ENCODE measurements at regions not wholly inside any gene's neighbourhood (a gene's known extent, or its start where the extent isn't known, plus 50 kb on each side); places are given as distances from the start of the nearest gene placed in this dataset.
"Not testable (repeated sequence)": the region's sequence is repeated elsewhere in the genome, so short reads cannot be mapped to it uniquely, and the experiment has no call there.

DNA sequence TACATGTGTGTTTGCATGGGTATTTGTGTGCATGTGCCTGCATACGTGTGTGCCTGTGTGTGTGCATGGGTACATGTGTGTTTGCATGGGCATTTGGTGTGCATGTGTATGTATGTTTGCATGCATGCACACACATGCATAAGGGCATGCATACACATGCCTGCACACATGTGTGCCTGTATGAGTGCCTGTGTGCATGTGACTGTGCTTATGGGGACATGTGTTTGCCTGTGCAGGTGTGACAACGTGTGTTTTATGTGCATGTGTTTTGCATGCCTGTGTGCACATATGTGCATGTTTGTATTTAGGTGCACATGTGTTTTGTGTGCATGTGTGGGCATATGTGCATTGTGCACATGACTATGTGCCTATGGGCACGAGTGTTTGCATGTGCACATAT, 165.7 kb downstream of the ERMARD start:
- DNase-seq: no peak

DNA sequence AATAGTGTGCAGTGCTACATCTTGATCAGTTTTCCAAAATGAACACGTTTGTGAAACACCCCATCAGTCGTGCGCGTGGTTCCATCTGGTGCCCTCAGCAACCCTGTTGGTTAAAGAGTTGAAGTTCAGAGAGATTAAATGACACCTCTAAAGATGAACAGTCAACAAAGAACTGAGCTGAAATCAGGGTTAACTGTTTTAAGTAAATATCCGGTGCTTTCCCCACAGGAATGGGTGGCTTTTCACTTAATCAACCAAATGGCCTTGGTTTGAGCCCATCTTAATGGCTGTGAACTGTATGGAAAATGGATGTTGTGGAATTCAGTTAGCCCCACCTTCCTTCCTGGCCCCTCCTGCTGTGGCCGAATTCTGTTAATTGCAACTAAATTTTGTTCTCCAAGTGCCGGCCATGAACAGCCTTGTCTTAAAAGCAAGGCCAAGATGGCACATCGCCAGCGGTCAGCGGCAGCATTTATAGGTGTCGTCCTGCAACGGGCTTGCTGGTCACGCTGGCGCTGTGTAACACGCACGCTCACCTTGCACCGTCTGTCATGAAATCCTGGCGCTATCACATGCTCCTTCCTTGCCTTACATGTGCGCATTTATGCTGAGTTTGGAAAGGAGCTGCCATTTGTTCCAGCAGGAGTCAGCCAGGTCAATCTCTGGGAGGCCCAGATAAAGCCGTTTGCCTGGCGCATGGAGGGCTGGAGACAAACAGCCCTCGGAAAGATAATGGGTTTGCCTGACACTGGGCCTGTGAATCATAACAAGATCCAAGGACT, 164.5 kb downstream of the ERMARD start:
- no peak for DNase-seq

DNA sequence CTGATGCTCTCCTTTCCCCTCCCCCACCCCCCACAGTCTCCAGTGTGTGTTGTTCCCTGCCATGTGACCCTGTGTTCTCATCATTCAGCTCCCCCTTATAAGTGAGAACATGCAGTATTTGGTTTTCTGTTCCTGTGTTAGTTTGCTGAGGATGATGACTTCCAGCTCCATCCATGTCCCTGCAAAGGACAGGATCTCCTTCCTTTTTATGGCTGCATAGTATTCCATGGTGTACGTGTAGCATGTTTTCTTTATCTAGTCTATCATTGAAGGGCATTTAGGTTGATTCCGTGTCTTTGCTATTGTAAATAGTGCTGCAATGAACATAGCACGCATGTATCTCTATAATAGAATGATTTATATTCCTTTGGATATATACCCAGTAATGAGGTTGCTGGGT, 162.3 kb downstream of the ERMARD start:
- not testable (repeated sequence) for DNase-seq

DNA sequence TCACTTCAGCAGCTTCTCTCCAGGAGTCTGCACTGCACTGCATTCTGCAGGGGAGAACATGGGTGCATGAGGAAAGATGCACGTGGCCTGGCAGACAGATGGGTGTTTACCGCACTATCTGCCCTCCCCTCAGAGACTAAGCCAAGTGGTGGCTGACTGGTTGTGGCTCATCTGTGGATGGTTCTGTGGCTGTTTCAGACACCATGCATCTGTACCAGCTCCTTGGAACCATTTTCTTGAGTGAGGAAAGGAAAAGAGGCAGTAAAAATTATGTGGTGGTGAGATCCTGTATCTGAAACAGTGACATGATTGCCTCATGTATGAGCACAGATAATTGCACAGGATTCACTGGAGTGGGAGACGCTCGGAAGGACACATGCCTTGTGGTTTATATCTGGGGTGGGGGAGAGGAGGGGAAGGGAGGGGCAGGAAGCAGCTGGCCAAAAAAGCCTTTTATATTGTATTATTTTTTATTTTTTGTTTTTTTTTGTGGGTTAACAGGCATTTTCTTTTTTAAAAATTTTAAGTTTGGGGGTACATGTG, 161.7 kb downstream of the ERMARD start:
- DNase-seq: no peak

DNA sequence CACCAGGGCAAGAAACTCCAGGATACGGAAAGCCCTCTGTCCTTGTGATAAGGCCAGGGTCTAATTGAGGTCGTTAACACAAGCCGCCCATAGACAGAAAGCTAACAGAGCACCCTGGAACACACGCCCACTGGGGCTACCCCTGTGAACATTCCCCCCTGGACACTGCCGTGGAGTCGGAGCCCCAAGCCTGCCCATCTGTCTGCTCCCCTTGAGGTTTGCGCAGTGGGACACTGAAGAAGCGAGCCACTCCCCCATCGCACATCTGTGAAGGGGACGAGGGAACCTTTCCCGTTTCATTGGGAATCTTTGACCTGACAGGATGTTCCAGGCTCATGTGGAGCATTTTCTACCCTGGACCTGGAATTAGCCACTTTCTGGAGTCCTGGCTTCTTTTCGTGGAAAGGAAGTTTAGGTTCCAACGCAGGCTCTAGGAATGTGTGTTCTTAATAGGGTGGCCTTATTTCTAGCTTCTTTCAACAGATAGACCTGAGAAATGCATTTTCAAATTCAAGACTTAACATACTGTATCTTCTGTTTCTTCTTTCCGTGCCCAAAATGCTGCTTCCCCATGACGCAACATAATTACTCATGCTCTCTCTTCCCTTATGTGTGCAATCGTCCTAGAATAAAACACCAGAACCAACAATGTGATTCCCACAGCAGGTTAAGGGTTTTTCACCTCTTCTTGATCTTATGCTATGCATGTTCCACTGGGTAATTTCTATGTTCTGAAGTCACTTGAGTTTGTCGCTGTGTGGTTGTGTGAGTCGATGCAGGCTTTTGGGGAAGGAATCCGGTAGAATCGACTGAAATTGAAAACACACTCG, 161.1 kb downstream of the ERMARD start:
- DNase-seq: no peak

DNA sequence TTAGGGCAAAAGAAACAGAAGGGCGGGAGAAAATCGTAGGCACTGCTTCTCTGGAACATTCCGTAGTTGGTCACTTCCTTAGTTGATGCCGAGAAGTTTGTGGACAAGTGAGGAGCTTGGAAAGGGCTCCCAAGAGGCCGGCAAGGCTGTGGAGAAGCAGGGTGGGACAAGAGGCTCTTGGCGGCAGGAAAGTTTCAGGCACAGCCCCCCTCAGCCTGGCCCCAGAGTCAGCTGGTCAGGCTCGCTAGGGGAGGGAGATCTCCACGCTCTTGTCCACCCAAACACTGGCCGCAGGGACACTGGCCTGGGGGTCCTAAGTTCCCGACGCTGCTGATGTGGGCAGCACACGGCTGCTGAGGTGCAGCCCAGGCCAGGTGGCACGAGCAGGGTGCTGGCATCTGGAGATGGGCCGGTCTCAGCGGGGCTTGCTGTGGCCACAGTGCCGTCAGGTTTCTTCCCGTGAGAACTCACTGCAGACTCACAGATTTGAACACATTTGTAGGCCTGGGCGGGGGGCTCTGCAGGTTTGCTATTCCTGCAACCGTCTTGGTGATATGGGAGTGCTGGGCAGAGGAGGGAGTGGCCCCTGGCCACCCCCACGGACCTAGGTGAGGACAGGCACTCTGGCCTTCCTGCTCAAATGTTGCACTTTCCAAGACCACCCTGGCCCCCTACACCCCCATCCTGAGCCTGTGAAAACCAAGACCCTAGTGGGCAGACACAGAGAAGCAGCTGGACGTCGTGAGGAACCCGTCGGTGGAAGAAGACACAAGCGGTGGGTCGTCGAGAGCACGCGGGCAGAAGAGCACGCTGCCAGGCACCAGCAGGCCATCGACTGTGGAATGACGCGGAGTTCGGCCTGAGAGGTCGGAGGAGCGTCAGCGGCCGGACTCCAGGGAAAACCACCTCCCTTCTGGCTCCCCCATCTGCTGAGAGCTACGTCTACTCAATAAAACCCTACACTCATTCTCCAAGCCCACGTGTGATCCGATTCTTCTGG, 160.1 kb downstream of the ERMARD start:
- no peak for DNase-seq

DNA sequence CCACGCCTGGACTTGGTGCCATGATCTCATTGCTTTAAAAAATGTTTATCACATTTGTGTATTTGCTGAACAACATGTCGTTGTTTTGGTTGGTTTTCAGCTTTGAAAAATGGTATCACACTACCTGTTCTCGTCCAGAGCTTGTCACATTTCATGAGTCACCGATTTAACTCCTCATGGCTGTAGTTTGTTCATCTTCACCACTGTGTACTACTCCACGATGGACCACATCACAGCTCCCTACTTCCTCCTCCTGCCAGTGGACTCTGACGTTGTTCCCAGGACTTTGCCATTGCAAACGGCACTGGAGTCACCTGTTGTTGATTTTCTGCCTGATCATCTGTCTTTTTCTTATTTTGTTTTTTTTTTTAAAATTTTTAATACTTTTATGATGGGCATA, 157.7 kb downstream of the ERMARD start:
- DNase-seq: no peak

DNA sequence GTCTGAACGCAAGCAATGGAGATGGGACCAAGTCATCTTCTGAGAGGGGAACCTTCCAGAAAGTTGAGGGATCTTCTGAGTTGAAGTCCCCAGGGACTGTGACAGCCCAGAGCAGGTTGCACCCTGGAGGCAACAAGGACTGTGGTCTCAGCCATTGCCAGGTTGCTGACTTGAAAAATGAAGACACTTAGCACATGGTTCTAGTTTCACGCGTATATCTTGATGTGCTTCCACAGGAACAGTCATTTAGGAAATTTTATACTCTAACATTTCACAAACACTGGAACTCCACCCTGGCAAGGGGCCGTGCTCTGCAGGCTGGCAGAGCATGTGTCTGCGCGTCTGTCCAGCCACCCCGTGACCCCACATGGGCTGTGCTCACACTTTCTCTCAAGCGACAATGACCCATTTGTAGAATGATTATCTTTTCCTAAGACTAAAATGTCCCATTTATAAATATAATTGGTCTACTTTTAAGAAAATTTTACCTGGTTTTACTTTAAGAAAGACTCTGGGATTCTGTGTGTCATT, 157.0 kb downstream of the ERMARD start:
- DNase-seq: no peak

DNA sequence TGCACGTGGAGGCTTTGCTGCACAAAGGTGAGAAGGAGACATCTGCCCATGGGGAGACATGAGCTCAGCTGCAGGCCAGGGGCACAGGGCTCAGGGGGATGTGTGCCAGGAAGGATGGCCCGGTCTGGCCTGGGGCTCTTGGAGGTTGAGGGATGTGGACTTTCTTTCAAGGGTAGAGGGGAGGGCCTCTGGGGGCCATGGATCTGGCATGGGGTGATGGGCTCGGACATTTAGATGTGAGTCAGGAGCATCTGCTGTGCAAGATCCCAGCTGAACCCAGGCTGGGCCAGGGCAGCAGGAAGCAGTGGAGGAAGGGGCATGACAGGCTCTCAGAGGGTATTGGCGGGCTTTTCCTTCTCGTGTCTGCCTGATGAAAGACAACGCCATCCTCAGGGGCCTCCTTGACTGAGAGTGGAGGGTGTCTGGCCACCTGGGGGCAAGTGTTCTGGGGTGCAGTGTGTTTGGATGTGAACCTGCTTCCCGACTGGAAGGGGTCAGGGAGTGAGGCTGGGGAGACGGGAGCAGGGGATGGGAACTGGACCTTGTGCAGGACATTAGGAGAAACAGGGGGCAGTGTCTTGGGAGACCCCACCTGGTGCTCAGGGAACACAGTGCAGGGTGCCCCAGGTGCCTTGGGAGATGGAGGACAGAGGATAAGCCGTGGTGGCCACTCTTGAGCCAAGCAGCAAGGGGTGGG, 156.1 kb downstream of the ERMARD start:
- no peak for DNase-seq

DNA sequence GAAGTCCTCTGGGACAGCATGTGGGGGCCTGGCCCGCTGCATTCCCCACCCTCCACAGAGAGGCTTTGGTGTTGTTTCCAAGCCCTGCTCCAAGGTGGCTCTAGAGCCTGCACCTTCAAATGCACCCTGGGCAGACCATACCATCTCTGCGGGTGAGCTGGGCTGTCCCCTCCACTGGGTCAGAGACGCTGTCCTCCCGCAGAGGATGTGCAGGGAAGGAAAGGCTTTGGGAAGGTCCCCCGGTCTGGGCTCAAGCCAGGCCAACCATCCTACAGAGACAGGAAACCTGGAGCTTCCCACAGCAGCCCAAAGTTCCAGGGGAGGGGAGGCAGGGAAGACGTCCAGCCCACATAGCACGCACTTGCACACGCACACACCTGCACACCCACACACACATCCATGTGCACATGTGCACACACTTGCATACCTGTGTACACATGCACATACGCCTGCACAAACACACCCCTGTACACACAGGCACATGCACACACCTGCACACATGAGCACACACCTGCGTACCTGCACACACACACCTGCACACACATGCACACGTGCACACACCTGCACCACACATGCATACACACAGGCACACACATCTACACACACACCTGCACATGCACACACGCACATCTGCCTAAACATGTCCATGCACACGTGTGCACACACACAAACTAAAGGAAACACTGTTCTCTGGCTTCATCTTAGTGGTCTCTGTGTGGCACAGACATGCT, 155.4 kb downstream of the ERMARD start:
- DNase-seq: no peak

DNA sequence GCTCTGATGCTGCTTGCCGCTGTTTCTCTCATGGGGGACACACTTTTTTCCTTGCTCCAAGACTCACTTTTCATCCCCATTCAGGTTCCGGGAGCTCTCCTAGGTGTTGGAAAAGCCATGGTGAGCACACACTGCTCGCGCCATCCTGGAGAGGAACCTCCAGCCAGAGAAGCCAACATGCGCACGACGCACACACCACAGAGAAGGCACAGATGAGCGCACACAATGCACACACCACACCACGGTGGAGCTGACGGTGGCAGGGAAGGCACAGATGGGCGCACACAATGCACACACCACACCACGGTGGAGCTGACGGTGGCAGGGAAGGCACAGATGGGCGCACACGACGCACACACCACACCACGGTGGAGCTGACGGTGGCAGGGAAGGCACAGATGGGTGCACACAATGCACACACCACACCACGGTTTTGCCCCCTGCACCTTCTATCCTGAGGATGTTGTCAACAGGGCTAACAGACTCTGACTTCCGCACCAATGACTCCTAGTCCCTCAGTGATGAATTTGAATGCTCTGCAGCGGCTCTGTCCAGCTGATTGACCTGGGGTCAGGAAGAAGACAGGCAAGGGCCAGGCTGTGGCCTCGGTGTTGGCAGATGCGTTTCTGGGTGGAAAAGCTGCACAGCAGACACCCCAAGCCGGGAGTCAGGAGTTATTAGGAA, 154.7 kb downstream of the ERMARD start:
- no peak for DNase-seq

DNA sequence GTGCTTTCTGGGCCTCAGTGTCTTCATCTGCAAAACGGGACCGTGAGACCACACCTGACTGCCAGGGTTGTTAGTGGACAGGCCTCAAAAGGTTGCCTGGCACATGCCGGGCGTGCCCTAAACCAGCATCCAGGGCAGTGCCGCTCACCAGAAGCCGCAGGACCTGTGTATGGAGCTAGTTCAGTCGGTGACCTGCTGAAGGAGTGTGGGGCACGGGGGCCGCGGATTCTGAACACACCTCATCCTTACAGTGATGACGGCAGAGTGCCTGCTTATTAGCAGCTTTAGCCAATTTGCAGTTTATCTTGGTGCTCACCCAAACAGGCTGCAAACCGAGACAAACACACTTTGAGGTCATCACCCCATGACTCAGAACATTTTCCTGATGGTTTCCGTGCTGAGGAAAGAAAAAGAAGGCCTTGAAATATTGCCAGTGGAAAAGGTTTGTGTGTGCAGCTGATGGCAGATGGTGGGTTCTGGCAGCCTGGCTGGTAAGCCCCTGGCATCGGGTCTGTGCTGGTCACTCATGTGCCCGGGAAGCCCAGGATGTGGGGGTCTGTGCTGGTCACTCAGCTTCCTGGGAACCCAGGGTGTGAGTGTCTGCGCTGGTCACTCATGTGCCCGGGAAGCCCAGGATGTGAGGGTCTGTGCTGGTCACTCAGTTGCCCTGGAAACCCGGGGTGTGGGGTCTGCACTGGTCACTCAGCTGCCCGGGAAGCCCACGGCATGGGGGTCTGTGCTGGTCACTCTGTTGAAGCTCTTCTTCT, 153.8 kb downstream of the ERMARD start:
- DNase-seq: no peak

DNA sequence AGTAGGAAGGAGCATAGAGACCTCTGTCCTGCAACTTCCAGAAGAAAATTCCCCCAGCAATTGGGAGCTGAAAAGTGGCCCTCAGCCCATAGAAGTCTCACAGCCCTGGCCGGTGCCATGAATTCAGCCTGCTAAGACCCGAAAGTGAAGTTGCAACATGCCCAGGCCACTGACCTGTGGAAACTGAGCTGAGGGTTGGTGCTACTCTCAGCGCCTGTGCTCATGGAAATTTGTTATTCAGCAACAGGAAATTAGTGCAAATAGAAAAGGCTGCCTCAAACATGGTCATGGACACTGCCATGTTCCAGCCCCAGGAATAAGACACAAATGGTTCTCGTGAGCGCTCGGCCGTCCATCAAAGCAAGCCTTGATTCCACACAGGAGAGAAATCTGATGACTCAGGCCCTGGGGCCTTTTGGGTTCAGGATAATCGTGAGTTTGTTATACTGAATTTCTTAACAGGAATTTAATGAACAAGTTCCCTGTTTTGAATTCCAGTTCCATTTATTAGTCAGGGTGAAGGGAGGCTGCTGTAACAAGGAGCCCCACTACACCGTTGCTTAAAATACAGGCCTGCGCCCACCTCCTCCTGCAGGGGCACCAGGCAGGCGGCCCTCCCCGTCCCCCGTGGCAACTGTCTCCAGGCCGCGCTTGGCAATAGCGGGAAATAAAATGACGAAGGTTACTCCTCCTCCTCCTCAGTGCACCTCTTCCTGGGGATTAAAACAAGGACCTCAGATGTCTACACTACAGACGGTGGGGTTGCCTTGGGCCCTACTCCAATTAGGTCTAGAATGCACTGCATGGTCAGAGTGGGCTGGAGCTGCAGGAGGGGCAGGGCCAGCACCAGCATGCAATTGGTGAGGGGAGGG, 152.9 kb downstream of the ERMARD start:
- no peak for DNase-seq

DNA sequence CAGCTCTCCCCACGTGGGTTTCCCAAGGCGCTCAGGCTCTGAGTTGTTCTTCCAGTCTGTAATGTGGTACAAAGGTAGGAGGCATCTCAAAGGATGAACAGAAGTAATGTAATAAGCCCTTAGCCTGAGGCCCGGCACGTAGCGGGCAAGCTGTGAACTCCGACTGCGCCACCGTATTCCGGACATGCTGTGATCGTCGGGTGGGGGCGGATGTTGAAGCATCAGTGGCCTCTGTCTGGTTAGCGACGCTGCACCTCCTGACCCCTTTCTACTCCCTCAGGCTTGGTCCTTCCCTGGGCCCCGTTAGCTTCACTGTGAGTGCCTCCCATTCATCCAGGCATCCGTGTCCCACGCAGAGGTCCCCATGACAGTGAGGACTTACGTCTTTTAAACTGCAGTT, 151.7 kb downstream of the ERMARD start:
- no peak for DNase-seq

DNA sequence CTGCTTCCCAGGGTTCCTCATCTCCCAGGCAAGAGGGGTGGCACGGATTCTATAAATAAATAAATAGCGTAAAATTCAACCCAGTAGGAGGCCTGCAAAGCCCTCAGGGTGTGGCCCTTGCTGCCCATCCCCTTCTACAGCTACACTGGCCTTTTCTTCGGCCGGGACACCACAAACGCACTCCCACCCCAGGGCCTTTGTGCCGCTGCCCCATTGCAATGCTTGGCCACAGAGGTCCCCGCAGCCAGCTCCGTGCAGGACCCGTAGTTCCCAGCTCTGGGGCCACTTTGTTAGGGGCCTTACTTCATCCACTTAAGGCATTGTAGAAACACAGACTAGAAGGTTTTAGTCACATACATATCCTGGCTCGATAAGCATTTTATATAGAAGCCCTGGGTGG, 151.2 kb downstream of the ERMARD start:
- DNase-seq: no peak

DNA sequence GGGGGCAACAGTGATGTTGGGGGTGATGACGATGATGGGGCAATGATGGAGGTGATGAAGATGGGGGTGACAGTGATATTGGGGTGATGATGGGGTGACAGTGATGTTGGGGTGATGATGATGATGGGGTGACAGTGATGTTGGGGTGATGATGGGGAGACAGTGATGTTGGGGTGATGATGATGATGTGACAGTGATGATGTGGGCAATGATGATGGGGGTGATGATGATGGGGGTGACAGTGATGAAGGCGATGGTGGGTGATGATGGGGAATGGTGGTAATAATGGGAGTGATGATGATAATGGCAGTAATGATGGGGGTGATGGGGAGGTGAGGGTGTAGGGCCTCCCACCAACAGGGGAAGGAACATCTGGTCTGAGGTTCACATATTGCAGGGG, 150.6 kb downstream of the ERMARD start:
- no peak for DNase-seq

DNA sequence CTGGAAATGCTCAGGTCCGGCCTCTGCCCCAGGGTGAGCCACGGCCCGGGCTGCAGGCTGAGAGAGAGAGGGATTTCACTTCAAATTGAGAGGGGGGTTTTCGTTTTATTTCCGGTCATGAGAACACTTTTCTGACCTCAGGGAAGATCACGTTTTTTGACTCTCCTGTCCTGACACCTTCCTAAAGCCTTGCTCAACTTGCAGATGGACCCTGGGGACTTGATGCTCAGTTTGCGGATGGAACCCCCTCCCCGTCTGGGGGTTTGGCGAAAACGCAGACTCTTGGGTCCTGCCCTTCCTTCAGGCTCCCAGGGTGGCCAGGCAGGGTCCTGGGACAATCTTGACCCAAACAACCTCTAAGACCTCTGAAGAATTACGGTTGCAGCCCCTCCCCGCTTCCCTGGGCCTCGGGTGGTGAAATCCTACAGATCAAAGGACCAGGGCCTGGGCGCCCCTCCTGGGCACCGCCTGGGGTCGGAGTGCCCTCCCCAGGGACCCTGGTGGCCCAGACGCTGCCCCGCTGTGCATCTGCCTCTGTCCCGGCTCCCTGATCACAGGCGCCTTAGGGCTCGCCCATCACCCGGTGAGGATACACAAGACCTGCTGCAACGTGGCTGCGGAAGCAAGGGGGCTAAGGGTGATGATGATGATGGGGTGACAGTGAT, 148.2 kb downstream of the ERMARD start:
- DNase-seq: no peak
